ENCODE measurements at regions not wholly inside any gene's neighbourhood (a gene's known extent, or its start where the extent isn't known, plus 50 kb on each side); places are given as distances from the start of the nearest gene placed in this dataset.

DNA sequence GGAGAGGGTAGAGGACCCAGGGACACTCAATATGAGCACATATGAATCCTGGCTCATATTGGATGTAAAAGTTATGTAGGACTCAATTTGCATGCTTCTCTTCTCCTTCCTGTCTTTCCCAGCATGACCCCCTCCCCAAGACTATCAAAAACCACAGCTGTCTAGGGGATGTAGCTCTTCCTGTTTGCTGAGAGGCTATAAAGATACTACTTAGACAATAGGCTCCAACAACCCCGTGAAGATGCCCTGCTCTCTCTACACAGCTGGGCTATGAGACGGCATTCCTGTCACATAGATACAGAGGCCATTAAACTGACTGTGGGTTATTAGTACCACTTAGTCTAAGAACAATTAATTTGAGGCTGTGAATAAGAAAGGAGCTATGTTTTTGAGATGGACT, 56.5 kb upstream of the PCSK1 start:
- no peak overlapping the region for H3K4me2 ChIP-seq
- 71% methylated on average over 2 of the region's 2 CpGs for WGBS (ENCODE audit: low lambda C conversion rate)
- no peaks in the 10 kb centered on the region; a peak in 1 of 4 replicates for H3K4me1 ChIP-seq (ENCODE audit: control insufficient read depth in 1 of 2, insufficient read depth in 2 of 2, low read depth in 1 of 2, low read length in 1 of 2)
- no peaks in the 10 kb centered on the region for H4K20me1 ChIP-seq (ENCODE audit: insufficient read depth)
- no peak for DNase-seq
- POLR2A ChIA-PET = no interaction called here
- no peaks in the 10 kb centered on the region for H3K9me3 ChIP-seq
- H3F3A ChIP-seq (replicated peaks; ENCODE audit: insufficient read depth) = no peaks in the 10 kb centered on the region
- H3K27me3 ChIP-seq (ENCODE audit: insufficient read depth) = no peaks in the 10 kb centered on the region
- no peaks in the 10 kb centered on the region for H3K79me2 ChIP-seq (ENCODE audit: insufficient read depth)
- no peak overlapping the region for H3K9ac ChIP-seq
- TF ChIP-seq, protein P1, sequence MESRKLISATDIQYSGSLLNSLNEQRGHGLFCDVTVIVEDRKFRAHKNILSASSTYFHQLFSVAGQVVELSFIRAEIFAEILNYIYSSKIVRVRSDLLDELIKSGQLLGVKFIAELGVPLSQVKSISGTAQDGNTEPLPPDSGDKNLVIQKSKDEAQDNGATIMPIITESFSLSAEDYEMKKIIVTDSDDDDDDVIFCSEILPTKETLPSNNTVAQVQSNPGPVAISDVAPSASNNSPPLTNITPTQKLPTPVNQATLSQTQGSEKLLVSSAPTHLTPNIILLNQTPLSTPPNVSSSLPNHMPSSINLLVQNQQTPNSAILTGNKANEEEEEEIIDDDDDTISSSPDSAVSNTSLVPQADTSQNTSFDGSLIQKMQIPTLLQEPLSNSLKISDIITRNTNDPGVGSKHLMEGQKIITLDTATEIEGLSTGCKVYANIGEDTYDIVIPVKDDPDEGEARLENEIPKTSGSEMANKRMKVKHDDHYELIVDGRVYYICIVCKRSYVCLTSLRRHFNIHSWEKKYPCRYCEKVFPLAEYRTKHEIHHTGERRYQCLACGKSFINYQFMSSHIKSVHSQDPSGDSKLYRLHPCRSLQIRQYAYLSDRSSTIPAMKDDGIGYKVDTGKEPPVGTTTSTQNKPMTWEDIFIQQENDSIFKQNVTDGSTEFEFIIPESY (IDR thresholded peaks at IDR 0.05; ENCODE audit: borderline replicate concordance, low read depth) = no peak
- TF ChIP-seq GATA2 (CRISPR knock-in tag; IDR thresholded peaks at IDR 0.05) = no peak
- no peak for TF ChIP-seq EZH2phosphoT487 (IDR thresholded peaks at IDR 0.05; ENCODE audit: borderline replicate concordance, low read depth)
- TF ChIP-seq CHD2 (IDR thresholded peaks at IDR 0.05; ENCODE audit: low read length, partially characterized antibody) = no peak
- no peak for TF ChIP-seq SMC3 (IDR thresholded peaks at IDR 0.05; ENCODE audit: low read depth, low read length)
- TF ChIP-seq, protein P2, sequence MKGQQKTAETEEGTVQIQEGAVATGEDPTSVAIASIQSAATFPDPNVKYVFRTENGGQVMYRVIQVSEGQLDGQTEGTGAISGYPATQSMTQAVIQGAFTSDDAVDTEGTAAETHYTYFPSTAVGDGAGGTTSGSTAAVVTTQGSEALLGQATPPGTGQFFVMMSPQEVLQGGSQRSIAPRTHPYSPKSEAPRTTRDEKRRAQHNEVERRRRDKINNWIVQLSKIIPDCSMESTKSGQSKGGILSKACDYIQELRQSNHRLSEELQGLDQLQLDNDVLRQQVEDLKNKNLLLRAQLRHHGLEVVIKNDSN (IDR thresholded peaks at IDR 0.05; ENCODE audit: borderline replicate concordance, low read depth) = no peak
- TF ChIP-seq, protein P3, sequence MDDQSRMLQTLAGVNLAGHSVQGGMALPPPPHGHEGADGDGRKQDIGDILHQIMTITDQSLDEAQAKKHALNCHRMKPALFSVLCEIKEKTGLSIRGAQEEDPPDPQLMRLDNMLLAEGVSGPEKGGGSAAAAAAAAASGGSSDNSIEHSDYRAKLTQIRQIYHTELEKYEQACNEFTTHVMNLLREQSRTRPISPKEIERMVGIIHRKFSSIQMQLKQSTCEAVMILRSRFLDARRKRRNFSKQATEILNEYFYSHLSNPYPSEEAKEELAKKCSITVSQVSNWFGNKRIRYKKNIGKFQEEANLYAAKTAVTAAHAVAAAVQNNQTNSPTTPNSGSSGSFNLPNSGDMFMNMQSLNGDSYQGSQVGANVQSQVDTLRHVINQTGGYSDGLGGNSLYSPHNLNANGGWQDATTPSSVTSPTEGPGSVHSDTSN (IDR thresholded peaks at IDR 0.05) = no peak
- TF ChIP-seq YY1 (IDR thresholded peaks at IDR 0.05; ENCODE audit: low read depth) = no peak
- TF ChIP-seq, protein P4, sequence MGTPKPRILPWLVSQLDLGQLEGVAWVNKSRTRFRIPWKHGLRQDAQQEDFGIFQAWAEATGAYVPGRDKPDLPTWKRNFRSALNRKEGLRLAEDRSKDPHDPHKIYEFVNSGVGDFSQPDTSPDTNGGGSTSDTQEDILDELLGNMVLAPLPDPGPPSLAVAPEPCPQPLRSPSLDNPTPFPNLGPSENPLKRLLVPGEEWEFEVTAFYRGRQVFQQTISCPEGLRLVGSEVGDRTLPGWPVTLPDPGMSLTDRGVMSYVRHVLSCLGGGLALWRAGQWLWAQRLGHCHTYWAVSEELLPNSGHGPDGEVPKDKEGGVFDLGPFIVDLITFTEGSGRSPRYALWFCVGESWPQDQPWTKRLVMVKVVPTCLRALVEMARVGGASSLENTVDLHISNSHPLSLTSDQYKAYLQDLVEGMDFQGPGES (IDR thresholded peaks at IDR 0.05; ENCODE audit: low read depth, low read length) = no peak
- no peak for TF ChIP-seq MEF2A (IDR thresholded peaks at IDR 0.05; ENCODE audit: borderline replicate concordance, low read depth)
- TF ChIP-seq, protein P5, sequence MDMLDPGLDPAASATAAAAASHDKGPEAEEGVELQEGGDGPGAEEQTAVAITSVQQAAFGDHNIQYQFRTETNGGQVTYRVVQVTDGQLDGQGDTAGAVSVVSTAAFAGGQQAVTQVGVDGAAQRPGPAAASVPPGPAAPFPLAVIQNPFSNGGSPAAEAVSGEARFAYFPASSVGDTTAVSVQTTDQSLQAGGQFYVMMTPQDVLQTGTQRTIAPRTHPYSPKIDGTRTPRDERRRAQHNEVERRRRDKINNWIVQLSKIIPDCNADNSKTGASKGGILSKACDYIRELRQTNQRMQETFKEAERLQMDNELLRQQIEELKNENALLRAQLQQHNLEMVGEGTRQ (IDR thresholded peaks at IDR 0.05; ENCODE audit: borderline replicate concordance, low read depth, low read length) = no peak
- no peak for TF ChIP-seq TAF1 (IDR thresholded peaks at IDR 0.05; ENCODE audit: borderline replicate concordance, low read depth, low read length)
- TF ChIP-seq RAD21 (IDR thresholded peaks at IDR 0.05; ENCODE audit: low read length) = no peak
- no peaks in the 10 kb centered on the region for H3K36me3 ChIP-seq (replicated peaks in 1 of 2; ENCODE audit: control insufficient read depth in 1 of 2, insufficient read depth in 2 of 2, low read length in 1 of 2)
- no peaks in the 10 kb centered on the region for H3K9me2 ChIP-seq
- H3K4me3 ChIP-seq (ENCODE audit: low read depth in 2 of 2, low read length in 1 of 2) = no peak overlapping the region
- H2AFZ ChIP-seq (ENCODE audit: low read depth) = no peak overlapping the region
- no peak overlapping the region for H3K27ac ChIP-seq (ENCODE audit: low read depth in 2 of 2, low read length in 1 of 2)
- CTCF ChIA-PET = interaction anchor here (0.6 kb wide), 1 partner anchor 33 kb away, joined by 3 read pairs; no protein-coding TSS in a partner anchor
